ENCODE measurements at regions not wholly inside any gene's neighbourhood (a gene's known extent, or its start where the extent isn't known, plus 50 kb on each side); places are given as distances from the start of the nearest gene placed in this dataset.

- TF ChIP-seq CTCF (IDR thresholded peaks at IDR 0.05) (no peak), POLR2A (IDR thresholded peaks at IDR 0.05) (no peak)
Observed at GRCh38 chr11:112841729-112842128, 119.5 kb upstream of the NCAM1 start.

All from testis (tissue), 2 donors.